Transverse colon (tissue), 3 donors: ENCODE measurements at regions not wholly inside any gene's neighbourhood (a gene's known extent, or its start where the extent isn't known, plus 50 kb on each side); places are given as distances from the start of the nearest gene placed in this dataset.

ENCODE experiments used
- EP300 ChIP-seq: sonication (generic); formaldehyde crosslinking; IDR thresholded peaks from one replicate; pipeline ENCODE4 v1.6.1; 2017; ENCODE audit warnings: antibody characterized with exemption, low read depth
- POLR2A ChIP-seq: fragments of 450-650 bp; IDR thresholded peaks from one replicate; pipeline ENCODE4 v1.6.1; 2016; ENCODE audit warnings: antibody characterized with exemption, mild to moderate bottlenecking, moderate library complexity
- TF ChIP-seq, protein P1 (sequence below), 5 experiments: fragments of 200-600 bp in 3 of 5; fragments of 450-650 bp in 2 of 5; sonication (generic) in 3 of 5; IDR thresholded peaks; 1 replicate in 2 of 5; 2 replicates in 3 of 5; pipeline ENCODE4 v1.5.1; 2016 to 2017; ENCODE audit warnings: antibody characterized with exemption in 5 of 5, inconsistent platforms in 3 of 5, mild to moderate bottlenecking in 2 of 5, moderate library complexity in 1 of 5

- TF ChIP-seq, protein P1, sequence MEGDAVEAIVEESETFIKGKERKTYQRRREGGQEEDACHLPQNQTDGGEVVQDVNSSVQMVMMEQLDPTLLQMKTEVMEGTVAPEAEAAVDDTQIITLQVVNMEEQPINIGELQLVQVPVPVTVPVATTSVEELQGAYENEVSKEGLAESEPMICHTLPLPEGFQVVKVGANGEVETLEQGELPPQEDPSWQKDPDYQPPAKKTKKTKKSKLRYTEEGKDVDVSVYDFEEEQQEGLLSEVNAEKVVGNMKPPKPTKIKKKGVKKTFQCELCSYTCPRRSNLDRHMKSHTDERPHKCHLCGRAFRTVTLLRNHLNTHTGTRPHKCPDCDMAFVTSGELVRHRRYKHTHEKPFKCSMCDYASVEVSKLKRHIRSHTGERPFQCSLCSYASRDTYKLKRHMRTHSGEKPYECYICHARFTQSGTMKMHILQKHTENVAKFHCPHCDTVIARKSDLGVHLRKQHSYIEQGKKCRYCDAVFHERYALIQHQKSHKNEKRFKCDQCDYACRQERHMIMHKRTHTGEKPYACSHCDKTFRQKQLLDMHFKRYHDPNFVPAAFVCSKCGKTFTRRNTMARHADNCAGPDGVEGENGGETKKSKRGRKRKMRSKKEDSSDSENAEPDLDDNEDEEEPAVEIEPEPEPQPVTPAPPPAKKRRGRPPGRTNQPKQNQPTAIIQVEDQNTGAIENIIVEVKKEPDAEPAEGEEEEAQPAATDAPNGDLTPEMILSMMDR (IDR thresholded peaks at IDR 0.05), result no peak
- TF ChIP-seq POLR2A, result no peak
- no peak for TF ChIP-seq EP300
Observed at GRCh38 chr1:219105893-219106292, 67.8 kb upstream of the LYPLAL1 start.
